GM12892 (cell line): ENCODE measurements at regions not wholly inside any gene's neighbourhood (a gene's known extent, or its start where the extent isn't known, plus 50 kb on each side); places are given as distances from the start of the nearest gene placed in this dataset.

Experiments used
- POLR2A ChIP-seq: IDR thresholded peaks from 2 replicates; pipeline ENCODE4 v1.6.1; 2011; ENCODE audit warnings: low read depth, low read length, control low read depth
- TAF1 ChIP-seq: IDR thresholded peaks from 2 replicates; pipeline ENCODE4 v1.6.1; 2011; ENCODE audit warnings: low read depth, mild to moderate bottlenecking, control low read depth, low read length, borderline replicate concordance

- TF ChIP-seq TAF1 (no peak), POLR2A (no peak)
Measured at GRCh38 chr4:53680598-53680997, 89.3 kb upstream of the LNX1 start.
